Left ventricle myocardium superior (tissue), 1 donor: ENCODE measurements at regions not wholly inside any gene's neighbourhood (a gene's known extent, or its start where the extent isn't known, plus 50 kb on each side); places are given as distances from the start of the nearest gene placed in this dataset.
"Not testable (repeated sequence)": the region's sequence is repeated elsewhere in the genome, so short reads cannot be mapped to it uniquely, and the experiment has no call there.

Experiments used
- ATAC-seq: fragments of 200-7000 bp; cut with Tn5 transposase; one replicate; pipeline ENCODE4 v1.9.1; 2020; ENCODE audit warnings: mild to moderate bottlenecking, moderate library complexity
- DNase-seq: peaks from one replicate; pipeline ENCODE4 v3.0.0-alpha.2; 2020
- intact Hi-C: fragments of 100-400 bp; cut with micrococcal nuclease; formaldehyde crosslinking; loops from one replicate; pipeline ENCODE4 v1.11.0; 2022
- donor health status: DM: no; HTN: yes; CAD: no; lungs with severe emphysema.

- intact Hi-C loops: no loop called here
- no peak for ATAC-seq
- no peak for DNase-seq
These were observed 563.1 kb upstream of the LINC00305 start for GRCh38 chr18:64712035-64712434.

GRCh38 chr18:64710105-64710861 is 561.4 kb upstream of the LINC00305 start:
- intact Hi-C loops: no loop called here
- ATAC-seq (no peak), DNase-seq (no peak)

GRCh38 chr18:64707052-64707451 is 558.2 kb upstream of the LINC00305 start:
- DNase-seq (no peak), ATAC-seq (no peak)
- intact Hi-C loops: no loop called here

GRCh38 chr18:64699081-64699480 is 550.2 kb upstream of the LINC00305 start:
- ATAC-seq (no peak), DNase-seq (no peak)
- intact Hi-C loops: no loop called here

- DNase-seq (no peak), ATAC-seq (no peak)
- intact Hi-C loops: no loop called here
These were observed 547.1 kb upstream of the LINC00305 start for GRCh38 chr18:64695851-64696553.

GRCh38 chr18:64693766-64694165 is 544.9 kb upstream of the LINC00305 start:
- no peak for ATAC-seq
- intact Hi-C loops: no loop called here
- DNase-seq: no peak

- DNase-seq: no peak
- no peak for ATAC-seq
- intact Hi-C loops: no loop called here
These were observed 543.9 kb upstream of the LINC00305 start for GRCh38 chr18:64692826-64693225.

- DNase-seq (no peak), ATAC-seq (no peak)
- intact Hi-C loops: no loop called here
These were observed 530.2 kb upstream of the LINC00305 start for GRCh38 chr18:64679121-64679520.

GRCh38 chr18:64678048-64678447 is 529.2 kb upstream of the LINC00305 start:
- DNase-seq (no peak), ATAC-seq (no peak)
- intact Hi-C loops: no loop called here

- DNase-seq (no peak), ATAC-seq (no peak)
- intact Hi-C loops: no loop called here
These were observed 525.8 kb upstream of the LINC00305 start for GRCh38 chr18:64674694-64675093.

GRCh38 chr18:64671293-64671692 is 522.4 kb upstream of the LINC00305 start:
- DNase-seq, ATAC-seq, intact Hi-C loops: not testable (repeated sequence)

GRCh38 chr18:64668461-64668962 is 519.6 kb upstream of the LINC00305 start:
- DNase-seq (no peak), ATAC-seq (no peak)
- intact Hi-C loops: no loop called here

- no peak for ATAC-seq
- intact Hi-C loops: no loop called here
- no peak for DNase-seq
These were observed 514.2 kb upstream of the LINC00305 start for GRCh38 chr18:64663086-64663485.

- no peak for DNase-seq
- intact Hi-C loops: no loop called here
- no peak for ATAC-seq
These were observed 510.3 kb upstream of the LINC00305 start for GRCh38 chr18:64659196-64659595.

GRCh38 chr18:64653068-64653467 is 504.2 kb upstream of the LINC00305 start:
- intact Hi-C loops: no loop called here
- DNase-seq: no peak
- no peak for ATAC-seq

- ATAC-seq: no peak
- intact Hi-C loops: no loop called here
- DNase-seq: no peak
These were observed 501.2 kb upstream of the LINC00305 start for GRCh38 chr18:64650068-64650467.

- intact Hi-C loops: no loop called here
- ATAC-seq: no peak
- no peak for DNase-seq
These were observed 496.9 kb upstream of the LINC00305 start for GRCh38 chr18:64645753-64646152.

GRCh38 chr18:64639536-64639935 is 490.6 kb upstream of the LINC00305 start:
- no peak for DNase-seq
- intact Hi-C loops: no loop called here
- ATAC-seq: no peak

- DNase-seq (no peak), ATAC-seq (no peak)
- intact Hi-C loops: no loop called here
These were observed 472.2 kb upstream of the LINC00305 start for GRCh38 chr18:64620971-64621560.

- intact Hi-C loops: no loop called here
- no peak for DNase-seq
- ATAC-seq: no peak
These were observed 469.5 kb upstream of the LINC00305 start for GRCh38 chr18:64618390-64618789.
